Small intestine (tissue), 7 donors: ENCODE measurements at regions not wholly inside any gene's neighbourhood (a gene's known extent, or its start where the extent isn't known, plus 50 kb on each side); places are given as distances from the start of the nearest gene placed in this dataset.

Experiments
- DNase-seq, 2 donors: peaks; one replicate each; pipeline versions ENCODE4 v3.0.0 to v3.0.0-alpha.2; 2013
- FAIRE-seq: peaks from 2 replicates; lab custom pipeline; 2012; peaks lifted over from hg19 to GRCh38; lab: Jason Lieb, UNC
- H3K27ac ChIP-seq, 3 donors: one replicate each; pipeline ENCODE4 v1.5.1; 2013; ENCODE audit warnings: low read length in 2 of 3, mild to moderate bottlenecking in 2 of 3, control low read depth in 1 of 3, inconsistent platforms in 1 of 3, low read depth in 1 of 3, moderate library complexity in 1 of 3
- H3K27me3 ChIP-seq, 3 donors: one replicate each; pipeline ENCODE4 v1.6.1; 2013; ENCODE audit warnings: low read length in 3 of 3, inconsistent platforms in 1 of 3; ENCODE audit not compliant: control insufficient read depth in 3 of 3, insufficient read depth in 3 of 3
- H3K36me3 ChIP-seq, 3 donors: one replicate each; pipeline ENCODE4 v1.6.1; 2013; ENCODE audit warnings: low read length in 3 of 3, inconsistent platforms in 1 of 3, low read depth in 1 of 3, mild to moderate bottlenecking in 1 of 3, moderate library complexity in 1 of 3; ENCODE audit not compliant: control insufficient read depth in 3 of 3, insufficient read depth in 2 of 3
- H3K4me1 ChIP-seq, 3 donors: one replicate each; pipeline ENCODE4 v1.6.1; 2013; ENCODE audit warnings: low read length in 2 of 3, inconsistent platforms in 1 of 3, low read depth in 1 of 3, mild to moderate bottlenecking in 1 of 3, moderate library complexity in 1 of 3; ENCODE audit not compliant: control insufficient read depth in 3 of 3, insufficient read depth in 2 of 3
- H3K4me3 ChIP-seq, 3 donors: one replicate each; pipeline ENCODE4 v1.5.1; 2013; ENCODE audit warnings: low read length in 3 of 3, control low read depth in 1 of 3, inconsistent platforms in 1 of 3, low read depth in 1 of 3, mild to moderate bottlenecking in 1 of 3, moderate library complexity in 1 of 3
- H3K9me3 ChIP-seq, 2 donors: one replicate each; pipeline ENCODE4 v1.6.1; 2013; ENCODE audit warnings: low read depth in 1 of 2, low read length in 1 of 2; ENCODE audit not compliant: control insufficient read depth in 2 of 2, insufficient read depth in 1 of 2
- WGBS, 3 donors: extraction: QIAGEN DNeasy Blood & Tissue Kit; methylation state at CpG; one replicate each; pipeline ENCODE4 v1.1.7; 2013; 5-methylcytosine and 5-hydroxymethylcytosine counted together
- donor health status: healthy with polysubstance abuse.
- donor health status: control.
- donor health status: control.
- donor health status: Bipolar disorder and iron deficiency.
- donor health status: healthy.

GRCh38 chr7:131236318-131236672 is 91.4 kb upstream of the MKLN1 start:
- Histone ChIP-seq H3K27me3 (no peaks in the 10 kb centered on the region), H3K36me3 (no peaks in the 10 kb centered on the region), H3K27ac (peak overlapping the region in 1 of 3 donors; percentile 41), H3K9me3 (no peaks in the 10 kb centered on the region), H3K4me3 (no peak overlapping the region), H3K4me1 (peaks cover 0 to 2% (median 0%) of the 10 kb centered on the region in 3 donors)
- 82 to 95% (median 88%) methylated on average over 6 of the region's 6 CpGs for WGBS, 3 donors
- FAIRE-seq (no peak), DNase-seq (no peak)

GRCh38 chr7:131238347-131238931 is 89.2 kb upstream of the MKLN1 start:
- Histone ChIP-seq H3K4me1 (peaks cover 0 to 2% (median 0%) of the 10 kb centered on the region in 3 donors), H3K27ac (peak overlapping the region in 1 of 3 donors; percentile 42)

GRCh38 chr7:131241386-131241785 is 86.3 kb upstream of the MKLN1 start:
- no peak overlapping the region for H3K4me3 ChIP-seq
- FAIRE-seq: no peak

More at GRCh38 chr7:131238347-131238931, 89.2 kb upstream of the MKLN1 start:
- Histone ChIP-seq H3K9me3 (no peaks in the 10 kb centered on the region), H3K27me3 (no peaks in the 10 kb centered on the region), H3K4me3 (no peak overlapping the region), H3K36me3 (no peaks in the 10 kb centered on the region)
- WGBS, 3 donors: 58 to 84% (median 82%) methylated on average over 2 of the region's 2 CpGs
- DNase-seq: peak; percentile 52 to 73
- no peak for FAIRE-seq

GRCh38 chr7:131242123-131242650 is 85.5 kb upstream of the MKLN1 start:
- 93 to 97% (median 94%) methylated on average over 10 of the region's 10 CpGs for WGBS, 3 donors

More at GRCh38 chr7:131241386-131241785, 86.3 kb upstream of the MKLN1 start:
- Histone ChIP-seq H3K4me1 (no peaks in the 10 kb centered on the region), H3K27ac (no peak overlapping the region), H3K36me3 (no peaks in the 10 kb centered on the region), H3K27me3 (no peaks in the 10 kb centered on the region), H3K9me3 (no peaks in the 10 kb centered on the region)
- DNase-seq: no peak
- WGBS, 3 donors: 94 to 100% (median 96%) methylated on average over 3 of the region's 3 CpGs

GRCh38 chr7:131244259-131244852 is 83.3 kb upstream of the MKLN1 start:
- no peak for FAIRE-seq
- Histone ChIP-seq H3K36me3 (no peaks in the 10 kb centered on the region), H3K27ac (no peak overlapping the region), H3K27me3 (no peaks in the 10 kb centered on the region), H3K4me3 (no peak overlapping the region), H3K4me1 (no peaks in the 10 kb centered on the region), H3K9me3 (no peaks in the 10 kb centered on the region)
- WGBS, 3 donors: 78 to 84% (median 79%) methylated on average over 13 of the region's 13 CpGs
- no peak for DNase-seq

More at GRCh38 chr7:131242123-131242650, 85.5 kb upstream of the MKLN1 start:
- DNase-seq: no peak
- Histone ChIP-seq H3K4me1 (no peaks in the 10 kb centered on the region), H3K36me3 (no peaks in the 10 kb centered on the region), H3K27me3 (no peaks in the 10 kb centered on the region), H3K9me3 (no peaks in the 10 kb centered on the region), H3K27ac (no peak overlapping the region), H3K4me3 (no peak overlapping the region)
- FAIRE-seq: no peak

- 19 to 38% (median 31%) methylated on average over 1 of the region's 1 CpG for WGBS, 3 donors
These were observed 78.7 kb upstream of the MKLN1 start for GRCh38 chr7:131249003-131249402.

GRCh38 chr7:131249483-131249882 is 78.2 kb upstream of the MKLN1 start:
- FAIRE-seq (no peak), DNase-seq (no peak)
- H3K27me3 ChIP-seq: no peaks in the 10 kb centered on the region
- H3K9me3 ChIP-seq: peaks cover 0 to 11% of the 10 kb centered on the region in 2 donors
- H3K27ac ChIP-seq: no peak overlapping the region
- WGBS, 3 donors: 84 to 86% (median 85%) methylated on average over 3 of the region's 3 CpGs
- no peaks in the 10 kb centered on the region for H3K4me1 ChIP-seq
- no peak overlapping the region for H3K4me3 ChIP-seq
- H3K36me3 ChIP-seq: no peaks in the 10 kb centered on the region

More at GRCh38 chr7:131249003-131249402, 78.7 kb upstream of the MKLN1 start:
- H3K27me3 ChIP-seq: no peaks in the 10 kb centered on the region
- peaks cover 0 to 10% of the 10 kb centered on the region in 2 donors for H3K9me3 ChIP-seq
- FAIRE-seq: no peak
- H3K27ac ChIP-seq: no peak overlapping the region
- no peak overlapping the region for H3K4me3 ChIP-seq
- no peaks in the 10 kb centered on the region for H3K4me1 ChIP-seq
- H3K36me3 ChIP-seq: no peaks in the 10 kb centered on the region
- DNase-seq: no peak

GRCh38 chr7:131250331-131250730 is 77.3 kb upstream of the MKLN1 start:
- DNase-seq (no peak), FAIRE-seq (no peak)
- 66 to 81% (median 78%) methylated on average over 4 of the region's 4 CpGs for WGBS, 3 donors
- Histone ChIP-seq H3K9me3 (peaks cover 0 to 15% of the 10 kb centered on the region in 2 donors), H3K4me1 (no peaks in the 10 kb centered on the region), H3K36me3 (no peaks in the 10 kb centered on the region), H3K4me3 (no peak overlapping the region), H3K27ac (no peak overlapping the region), H3K27me3 (no peaks in the 10 kb centered on the region)
